Cardiac muscle cell (in vitro differentiated cells and primary cell): ENCODE measurements at regions not wholly inside any gene's neighbourhood (a gene's known extent, or its start where the extent isn't known, plus 50 kb on each side); places are given as distances from the start of the nearest gene placed in this dataset.

Experiments
- DNase-seq, 2 donors: peaks; one replicate each; pipeline versions ENCODE4 v3.0.0 to v3.0.0-alpha.2; 2010 to 2017; ENCODE audit warnings: low read depth in 1 of 2, low spot score in 1 of 2
- H3K27ac ChIP-seq: fragments of 200-600 bp; sonication (generic); 2 replicates; pipeline ENCODE4 v1.5.1; 2016
- H3K27me3 ChIP-seq: fragments of 200-600 bp; sonication (generic); 2 replicates; pipeline ENCODE4 v1.6.0; 2016; ENCODE audit warnings: control low read depth
- H3K36me3 ChIP-seq: fragments of 200-600 bp; sonication (generic); 2 replicates; pipeline ENCODE4 v1.5.1; 2016; ENCODE audit warnings: control low read depth
- H3K4me1 ChIP-seq: fragments of 200-600 bp; sonication (generic); 2 replicates; pipeline ENCODE4 v1.8.1; 2017; ENCODE audit warnings: low read depth, mild to moderate bottlenecking, mixed run types
- H3K4me3 ChIP-seq: fragments of 200-600 bp; sonication (generic); 2 replicates; pipeline ENCODE4 v1.5.1; 2016; ENCODE audit warnings: mild to moderate bottlenecking
- H3K9me3 ChIP-seq: fragments of 200-600 bp; sonication (generic); 2 replicates; pipeline ENCODE4 v1.5.1; 2017; ENCODE audit warnings: low read depth, mild to moderate bottlenecking, control low read depth
- CTCF ChIP-seq: IDR thresholded peaks from 2 replicates; pipeline ENCODE4 v1.5.1; 2012; ENCODE audit warnings: low read depth, mild to moderate bottlenecking, low read length

DNA sequence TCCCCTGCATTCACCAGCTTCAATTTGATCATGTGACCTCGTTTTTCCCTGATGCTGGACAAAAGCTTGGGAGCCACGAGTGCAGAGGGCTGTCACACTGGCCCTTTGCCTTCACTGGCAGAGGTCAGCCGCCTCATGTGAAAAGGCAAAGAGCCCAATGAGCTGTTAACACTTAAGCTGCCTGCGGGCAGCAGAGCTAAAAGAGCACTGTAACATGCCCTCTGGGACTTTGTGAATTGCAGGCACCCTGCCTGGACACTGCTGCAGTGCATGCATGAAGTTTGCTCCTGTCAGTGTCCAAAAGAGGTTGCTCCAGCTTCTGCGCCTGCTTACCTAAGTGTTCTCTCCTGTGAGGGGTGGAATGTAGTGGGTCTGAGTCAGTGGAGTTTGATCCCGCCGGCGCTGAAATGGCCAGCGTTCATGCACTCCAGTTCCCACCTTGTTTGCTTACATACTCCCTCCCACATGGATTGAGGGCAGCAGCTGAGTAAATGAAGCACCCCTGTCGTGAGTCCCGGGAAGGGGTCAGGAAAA lies 193.7 kb downstream of the RFC3 start:
- Histone ChIP-seq H3K27me3 (no peaks in the 10 kb centered on the region), H3K9me3 (no peaks in the 10 kb centered on the region)

DNA sequence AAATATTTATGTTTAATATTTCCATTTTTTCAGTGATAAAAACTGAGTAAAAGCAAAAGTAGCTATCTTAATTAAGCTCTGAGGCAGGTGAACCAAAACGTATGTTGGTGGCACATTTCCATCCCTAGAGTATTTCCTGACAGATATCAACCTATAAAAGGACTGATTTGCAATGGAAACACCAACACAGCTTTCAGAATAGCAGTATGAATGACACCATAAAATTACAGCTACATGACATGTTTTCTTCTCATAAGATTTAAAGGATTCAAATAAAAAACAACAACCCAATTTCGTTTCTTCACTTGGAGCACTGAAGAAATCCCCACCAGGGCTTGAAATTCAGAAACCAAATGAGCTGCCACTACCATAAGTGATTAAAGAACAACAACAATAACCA lies 194.4 kb downstream of the RFC3 start:
- no peak overlapping the region for H3K27ac ChIP-seq
- H3K4me3 ChIP-seq: no peak overlapping the region
- no peaks in the 10 kb centered on the region for H3K4me1 ChIP-seq
- H3K36me3 ChIP-seq: no peaks in the 10 kb centered on the region
- no peaks in the 10 kb centered on the region for H3K27me3 ChIP-seq
- no peak for DNase-seq
- no peaks in the 10 kb centered on the region for H3K9me3 ChIP-seq
- no peak for TF ChIP-seq CTCF

More for the DNA sequence above, 193.7 kb downstream of the RFC3 start:
- Histone ChIP-seq H3K36me3 (no peaks in the 10 kb centered on the region), H3K4me3 (no peak overlapping the region), H3K4me1 (no peaks in the 10 kb centered on the region), H3K27ac (no peak overlapping the region)
- DNase-seq: peak in 1 of 2 donors; percentile 11
- TF ChIP-seq CTCF: no peak

- Histone ChIP-seq H3K36me3 (no peaks in the 10 kb centered on the region), H3K27ac (no peak overlapping the region), H3K9me3 (no peaks in the 10 kb centered on the region), H3K27me3 (no peaks in the 10 kb centered on the region), H3K4me1 (no peaks in the 10 kb centered on the region), H3K4me3 (no peak overlapping the region)
- no peak for TF ChIP-seq CTCF
- DNase-seq: no peak
Measured at GRCh38 chr13:34013061-34013460, 195.1 kb downstream of the RFC3 start.

DNA sequence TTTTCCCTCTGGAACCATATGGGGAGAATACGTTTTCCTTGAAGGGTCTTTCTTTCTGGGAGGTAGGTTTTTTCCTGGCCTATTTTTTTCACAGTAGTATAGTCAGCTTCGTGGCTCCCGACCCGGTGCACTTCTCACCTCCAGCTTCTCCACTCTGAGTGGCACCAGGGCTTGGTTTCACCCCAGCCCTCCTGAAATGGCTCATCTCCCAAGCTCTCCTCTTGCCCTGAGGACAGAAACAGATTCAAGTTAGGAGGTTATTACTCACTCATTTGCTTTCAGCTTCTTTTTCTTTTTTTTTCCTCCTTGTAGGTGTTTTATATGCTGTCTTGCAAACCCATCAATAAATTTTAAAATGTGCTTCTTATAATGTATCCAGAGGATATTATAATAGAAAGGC lies 199.3 kb downstream of the RFC3 start:
- Histone ChIP-seq H3K9me3 (no peaks in the 10 kb centered on the region), H3K4me3 (no peak overlapping the region), H3K27ac (no peak overlapping the region), H3K27me3 (no peaks in the 10 kb centered on the region), H3K4me1 (no peaks in the 10 kb centered on the region), H3K36me3 (no peaks in the 10 kb centered on the region)
- no peak for DNase-seq
- TF ChIP-seq CTCF: no peak

- H3K9me3 ChIP-seq: no peaks in the 10 kb centered on the region
- no peak for DNase-seq
- no peaks in the 10 kb centered on the region for H3K4me1 ChIP-seq
- no peak for TF ChIP-seq CTCF
- no peak overlapping the region for H3K4me3 ChIP-seq
- no peaks in the 10 kb centered on the region for H3K36me3 ChIP-seq
- H3K27ac ChIP-seq: no peak overlapping the region
- no peaks in the 10 kb centered on the region for H3K27me3 ChIP-seq
Measured at GRCh38 chr13:34019870-34020269, 201.9 kb downstream of the RFC3 start.

DNA sequence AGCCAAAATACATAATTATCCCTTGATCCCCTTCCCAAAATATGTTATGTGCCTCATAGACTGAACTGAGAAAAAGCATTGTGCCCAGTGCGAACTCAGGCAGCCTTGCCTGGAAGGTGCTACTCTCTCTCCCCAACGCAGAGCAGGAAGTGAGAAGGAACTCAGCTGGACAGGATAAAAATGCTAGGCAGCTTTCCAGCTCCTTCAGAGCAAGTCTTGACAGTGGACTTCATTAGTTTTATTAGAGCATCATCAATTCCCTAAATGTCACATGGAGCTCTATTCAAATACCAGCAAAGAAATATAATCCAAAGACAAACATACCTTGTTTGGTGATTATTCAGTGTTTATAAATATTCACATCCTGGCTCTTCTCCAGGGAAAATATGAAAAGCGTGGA lies 202.4 kb downstream of the RFC3 start:
- no peaks in the 10 kb centered on the region for H3K36me3 ChIP-seq
- H3K4me1 ChIP-seq: no peaks in the 10 kb centered on the region
- H3K27me3 ChIP-seq: no peaks in the 10 kb centered on the region
- TF ChIP-seq CTCF: no peak
- no peak overlapping the region for H3K4me3 ChIP-seq
- H3K27ac ChIP-seq: no peak overlapping the region
- DNase-seq: no peak
- no peaks in the 10 kb centered on the region for H3K9me3 ChIP-seq
